Parathyroid adenoma (tissue), 2 donors: ENCODE measurements at regions not wholly inside any gene's neighbourhood (a gene's known extent, or its start where the extent isn't known, plus 50 kb on each side); places are given as distances from the start of the nearest gene placed in this dataset.

ENCODE experiments used
- H2AFZ ChIP-seq: fragments of 300-600 bp; sonication (generic); one replicate; pipeline ENCODE4 v1.7.0; 2017; ENCODE audit warnings: antibody characterized with exemption, mild to moderate bottlenecking
- H3K27ac ChIP-seq: fragments of 300-600 bp; sonication (generic); one replicate; pipeline ENCODE4 v1.7.0; 2017
- H3K27me3 ChIP-seq: fragments of 300-600 bp; sonication (generic); one replicate; pipeline ENCODE4 v1.7.0; 2017; ENCODE audit warnings: low read length; ENCODE audit not compliant: control insufficient read depth, insufficient read depth
- H3K36me3 ChIP-seq: fragments of 300-600 bp; sonication (generic); one replicate; pipeline ENCODE4 v1.7.0; 2017; ENCODE audit warnings: low read length; ENCODE audit not compliant: control insufficient read depth, insufficient read depth
- H3K4me1 ChIP-seq: fragments of 300-600 bp; sonication (generic); one replicate; pipeline ENCODE4 v1.7.0; 2017; ENCODE audit warnings: control low read depth
- H3K4me2 ChIP-seq: fragments of 300-600 bp; sonication (generic); one replicate; pipeline ENCODE4 v1.7.0; 2017; ENCODE audit warnings: low read length
- H3K4me3 ChIP-seq: fragments of 300-600 bp; sonication (generic); one replicate; pipeline ENCODE4 v1.7.0; 2017; ENCODE audit warnings: low read depth, low read length
- H3K79me2 ChIP-seq: fragments of 300-600 bp; sonication (generic); one replicate; pipeline ENCODE4 v1.7.0; 2017; ENCODE audit warnings: control low read depth
- H3K9ac ChIP-seq: fragments of 300-600 bp; sonication (generic); one replicate; pipeline ENCODE4 v1.7.0; 2017; ENCODE audit warnings: mild to moderate bottlenecking
- H3K9me3 ChIP-seq: fragments of 300-600 bp; sonication (generic); one replicate; pipeline ENCODE4 v1.7.0; 2017; ENCODE audit warnings: low read length; ENCODE audit not compliant: control insufficient read depth
- CTCF ChIP-seq: fragments of 300-600 bp; sonication (generic); IDR thresholded peaks from one replicate; pipeline ENCODE4 v1.7.0; 2017; ENCODE audit warnings: antibody characterized with exemption, mild to moderate bottlenecking
- donor health status: primary hyperparathyroidism.

GRCh38 chr1:72780212-72780611 lies 497.9 kb upstream of the NEGR1 start:
- Histone ChIP-seq H3K4me2 (no peak overlapping the region), H2AFZ (no peak overlapping the region), H3K36me3 (no peaks in the 10 kb centered on the region), H3K4me3 (no peak overlapping the region), H3K9me3 (no peaks in the 10 kb centered on the region), H3K27ac (no peak overlapping the region), H3K9ac (no peak overlapping the region), H3K27me3 (no peaks in the 10 kb centered on the region), H3K79me2 (no peaks in the 10 kb centered on the region), H3K4me1 (no peaks in the 10 kb centered on the region)
- TF ChIP-seq CTCF = no peak

GRCh38 chr1:72777918-72778317 lies 495.6 kb upstream of the NEGR1 start:
- Histone ChIP-seq H2AFZ (no peak overlapping the region), H3K4me3 (no peak overlapping the region), H3K27ac (no peak overlapping the region)

GRCh38 chr1:72763481-72763880 lies 481.1 kb upstream of the NEGR1 start:
- Histone ChIP-seq H3K4me1 (no peaks in the 10 kb centered on the region), H3K9ac (no peak overlapping the region), H2AFZ (no peak overlapping the region), H3K9me3 (no peaks in the 10 kb centered on the region), H3K27me3 (no peaks in the 10 kb centered on the region), H3K79me2 (no peaks in the 10 kb centered on the region), H3K36me3 (no peaks in the 10 kb centered on the region), H3K4me2 (no peak overlapping the region), H3K27ac (no peak overlapping the region), H3K4me3 (no peak overlapping the region)
- no peak for TF ChIP-seq CTCF

More at GRCh38 chr1:72777918-72778317, 495.6 kb upstream of the NEGR1 start:
- H3K36me3 ChIP-seq = no peaks in the 10 kb centered on the region
- no peaks in the 10 kb centered on the region for H3K79me2 ChIP-seq
- TF ChIP-seq CTCF = no peak
- H3K4me1 ChIP-seq = no peaks in the 10 kb centered on the region
- H3K9me3 ChIP-seq = no peaks in the 10 kb centered on the region
- no peaks in the 10 kb centered on the region for H3K27me3 ChIP-seq
- H3K9ac ChIP-seq = no peak overlapping the region
- H3K4me2 ChIP-seq = no peak overlapping the region

GRCh38 chr1:72759486-72759885 lies 477.1 kb upstream of the NEGR1 start:
- Histone ChIP-seq H3K27ac (no peak overlapping the region), H3K36me3 (no peaks in the 10 kb centered on the region), H3K27me3 (no peaks in the 10 kb centered on the region), H3K4me2 (no peak overlapping the region), H3K79me2 (no peaks in the 10 kb centered on the region), H3K9me3 (no peaks in the 10 kb centered on the region), H3K4me3 (no peak overlapping the region), H3K9ac (no peak overlapping the region), H3K4me1 (no peaks in the 10 kb centered on the region), H2AFZ (no peak overlapping the region)
- no peak for TF ChIP-seq CTCF

GRCh38 chr1:72757843-72758242 lies 475.5 kb upstream of the NEGR1 start:
- Histone ChIP-seq H3K27me3 (no peaks in the 10 kb centered on the region), H3K79me2 (no peaks in the 10 kb centered on the region), H3K9ac (no peak overlapping the region), H3K4me2 (no peak overlapping the region), H3K4me1 (no peaks in the 10 kb centered on the region), H3K27ac (no peak overlapping the region), H3K4me3 (no peak overlapping the region), H2AFZ (no peak overlapping the region), H3K36me3 (no peaks in the 10 kb centered on the region), H3K9me3 (no peaks in the 10 kb centered on the region)
- no peak for TF ChIP-seq CTCF
